Posterior vena cava (tissue), 2 donors: ENCODE measurements at regions not wholly inside any gene's neighbourhood (a gene's known extent, or its start where the extent isn't known, plus 50 kb on each side); places are given as distances from the start of the nearest gene placed in this dataset.

ENCODE experiments used
- DNase-seq: peaks from one replicate; pipeline ENCODE4 v3.0.0-alpha.2; 2020; ENCODE audit warnings: low spot score
- intact Hi-C, 2 donors: fragments of 100-400 bp; cut with DNase I; formaldehyde crosslinking; loops; one replicate each; pipeline versions ENCODE4 v1.14.1 to v1.14.2; 2022 to 2023
- donor health status: DM: yes; HTN: yes; CAD: no.
- donor health status: DM: yes; HTN: yes; CAD: no.

DNA sequence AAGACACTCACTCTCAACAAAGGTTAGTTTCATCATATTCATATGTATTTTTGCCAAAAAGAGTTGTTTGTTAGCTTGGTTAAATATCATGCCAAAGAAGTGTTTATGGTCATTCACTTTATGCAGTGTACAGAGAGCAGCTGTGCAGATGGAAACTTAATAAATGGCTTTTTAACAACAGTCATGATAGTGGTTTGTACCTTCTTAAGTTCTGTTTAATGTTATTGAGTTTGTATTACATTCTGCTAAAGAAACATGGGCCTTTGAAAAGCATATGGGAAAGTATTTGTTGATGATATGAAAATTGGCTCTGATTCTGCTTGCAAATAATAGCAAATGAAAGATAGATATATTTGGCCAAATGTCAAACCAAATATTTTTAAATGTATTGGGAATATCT is 607.3 kb downstream of the NCAM2 start:
- no peak for DNase-seq
- intact Hi-C loops = no loop called here

DNA sequence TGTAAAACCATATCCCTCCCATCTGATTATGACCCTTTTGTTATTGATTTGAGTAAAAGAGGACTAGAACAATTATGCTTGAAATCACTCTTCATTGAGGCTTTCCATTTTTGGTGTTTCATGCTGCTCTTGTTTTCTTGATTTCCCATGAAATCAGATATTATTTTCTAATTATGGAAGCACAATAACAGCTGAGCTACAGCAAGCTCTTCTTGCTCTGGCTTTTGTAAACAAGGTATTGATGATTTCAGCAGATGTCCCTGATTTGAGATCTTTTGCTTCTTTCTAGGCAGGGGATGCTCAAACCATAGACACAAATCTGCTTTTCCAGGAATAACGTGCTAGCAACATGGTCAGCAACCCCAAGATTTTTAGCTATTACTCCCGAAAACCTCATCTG is 607.8 kb downstream of the NCAM2 start:
- DNase-seq = no peak
- intact Hi-C loops = no loop called here

DNA sequence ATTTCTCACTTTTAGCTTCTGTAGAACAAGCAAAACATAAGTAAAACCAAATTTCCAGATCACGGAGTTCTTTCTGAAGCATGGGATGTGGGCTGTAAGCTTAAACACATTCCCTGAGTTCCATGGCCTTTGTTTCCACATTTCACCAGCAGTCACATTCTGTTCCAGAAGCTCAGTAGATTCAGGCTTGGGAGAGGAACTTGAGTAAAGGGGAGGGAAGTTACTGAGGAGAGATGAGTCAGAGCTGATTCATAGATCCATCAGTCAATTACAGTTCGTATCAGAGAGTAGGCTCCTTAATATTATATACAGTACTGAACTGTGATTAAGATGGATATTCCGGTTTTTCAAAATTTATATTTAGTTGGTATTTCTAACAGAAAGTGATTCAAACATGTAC is 614.3 kb downstream of the NCAM2 start:
- intact Hi-C loops = no loop called here
- DNase-seq = no peak

DNA sequence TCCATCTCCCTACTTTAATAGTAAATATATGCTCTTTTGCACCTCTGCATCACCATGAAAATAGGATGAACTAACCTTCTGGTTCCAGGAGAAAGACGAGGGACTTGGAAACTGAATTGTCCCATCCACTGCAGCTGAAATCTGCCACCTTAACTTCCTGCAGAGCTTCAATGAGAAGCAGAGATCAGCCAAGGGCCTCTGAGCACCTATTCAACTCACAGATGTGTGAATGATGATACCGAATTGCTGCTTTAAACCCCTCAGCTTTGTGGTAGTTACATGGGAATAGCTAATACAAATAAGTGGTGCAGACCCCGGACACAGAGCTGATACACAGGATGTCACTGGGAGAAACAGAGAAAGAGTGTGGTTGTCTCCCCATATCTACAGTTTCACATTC is 616.8 kb downstream of the NCAM2 start:
- no peak for DNase-seq
- intact Hi-C loops = no loop called here

DNA sequence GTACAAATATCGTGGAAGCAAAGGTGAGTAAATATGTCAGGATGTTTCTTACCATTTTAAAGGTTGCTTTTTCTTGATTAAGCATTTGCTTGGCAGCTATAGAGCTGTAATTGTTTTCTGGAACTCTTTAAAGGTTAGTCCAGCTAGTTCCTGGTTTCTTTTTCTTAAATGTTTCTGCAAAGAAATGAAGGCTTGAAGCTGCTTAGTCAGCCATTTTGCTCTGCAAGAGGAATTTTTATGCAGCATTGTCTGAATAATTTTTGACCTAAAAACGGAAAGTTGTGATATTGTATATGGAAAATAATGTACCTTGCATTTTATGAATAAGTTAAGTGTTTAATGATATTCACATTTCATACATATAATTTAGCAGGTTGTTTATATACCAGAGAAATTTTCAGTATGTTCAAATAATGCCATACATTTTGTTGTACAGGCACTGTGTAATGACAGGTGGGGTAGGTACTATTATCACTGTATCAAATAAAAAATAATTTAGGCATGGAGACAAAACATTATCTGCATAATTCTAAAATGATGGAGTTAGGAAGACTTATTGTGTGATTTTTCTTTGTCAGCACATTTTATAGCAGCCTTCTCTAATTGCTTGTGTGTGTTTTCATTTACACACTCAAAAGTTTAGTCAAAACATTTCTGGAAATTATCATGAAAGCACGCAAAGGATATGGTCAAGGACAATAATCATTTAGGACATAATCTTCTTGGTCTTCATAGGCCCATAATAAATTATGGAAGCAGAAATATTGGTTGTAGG is 624.4 kb downstream of the NCAM2 start:
- no peak for DNase-seq
- intact Hi-C loops = no loop called here

DNA sequence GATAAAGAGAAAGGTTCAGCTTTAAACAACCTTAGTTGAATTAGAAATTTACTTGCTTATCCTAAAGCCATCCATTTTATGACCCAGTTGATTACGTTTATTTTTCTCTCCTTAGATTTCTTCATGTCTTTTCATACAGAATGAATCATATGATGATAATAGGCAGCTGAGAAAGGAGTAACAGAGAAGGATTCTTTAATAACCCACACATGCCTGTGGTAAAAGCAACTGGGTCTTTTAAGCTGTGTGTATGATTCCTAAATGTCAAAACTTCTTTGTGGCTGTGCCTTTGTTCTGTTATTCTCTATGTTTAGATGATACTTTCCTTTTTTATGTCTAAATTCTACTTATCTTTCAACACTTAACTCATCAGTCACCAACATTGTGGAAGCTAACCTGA is 626.5 kb downstream of the NCAM2 start:
- intact Hi-C loops = no loop called here
- no peak for DNase-seq

DNA sequence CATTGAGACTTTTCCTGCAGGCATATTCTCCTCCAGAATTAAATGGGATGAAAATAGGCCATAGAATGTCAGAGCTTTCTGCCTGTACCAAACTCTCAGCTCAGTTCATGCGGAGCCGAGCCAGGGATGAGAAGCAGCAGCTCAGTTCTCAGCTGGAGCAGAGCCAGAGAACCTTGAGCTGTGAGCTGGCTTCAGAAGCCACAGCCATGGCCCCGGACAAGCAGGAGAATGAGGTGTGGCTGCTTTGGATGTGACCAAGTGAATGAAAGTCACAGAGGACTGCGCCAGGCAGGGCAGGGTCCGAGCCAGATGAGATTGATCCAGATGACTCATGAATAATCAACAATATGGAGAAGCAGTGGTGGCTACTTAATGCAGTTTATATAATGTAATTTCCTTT is 633.8 kb downstream of the NCAM2 start:
- peak; percentile 71 for DNase-seq
- intact Hi-C loops = no loop called here

DNA sequence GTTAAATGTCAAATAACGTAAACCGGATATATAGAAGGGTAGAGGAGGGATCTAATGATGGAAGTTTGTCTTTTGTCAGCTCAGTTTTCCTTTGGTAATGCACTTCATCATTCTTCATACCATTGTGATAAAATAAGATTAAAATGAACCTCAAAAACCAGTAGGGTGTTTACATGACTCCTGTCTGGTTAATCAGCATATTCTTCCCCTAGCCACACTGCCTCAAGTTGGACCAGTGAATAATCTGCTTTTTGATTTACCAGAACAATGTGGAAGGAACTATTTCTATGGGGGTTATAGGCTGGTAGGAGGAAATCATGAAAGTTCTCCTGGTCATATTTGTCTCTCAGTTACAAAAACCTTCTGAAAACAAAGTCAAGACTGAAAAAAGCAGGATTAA is 634.7 kb downstream of the NCAM2 start:
- DNase-seq = no peak
- intact Hi-C loops = no loop called here

DNA sequence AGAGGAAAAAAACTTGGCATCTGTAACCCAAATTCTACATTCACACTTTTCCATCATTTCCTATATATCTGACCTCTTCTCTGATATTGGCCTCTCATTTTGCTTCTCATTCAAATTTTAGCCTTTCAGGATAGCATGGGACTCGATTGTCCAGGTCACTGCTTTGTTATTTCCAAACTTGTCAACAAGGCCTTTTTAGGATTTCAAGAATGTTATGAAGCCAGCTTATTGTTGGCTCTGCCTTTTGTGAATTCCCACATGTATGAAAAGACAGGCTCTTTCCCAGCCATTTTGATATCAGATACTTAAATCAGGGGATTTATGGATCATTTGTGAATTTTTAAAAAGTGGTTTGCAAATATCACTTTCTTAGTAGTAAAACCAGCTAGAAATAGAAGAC is 663.5 kb downstream of the NCAM2 start:
- DNase-seq = no peak
- intact Hi-C loops = no loop called here

DNA sequence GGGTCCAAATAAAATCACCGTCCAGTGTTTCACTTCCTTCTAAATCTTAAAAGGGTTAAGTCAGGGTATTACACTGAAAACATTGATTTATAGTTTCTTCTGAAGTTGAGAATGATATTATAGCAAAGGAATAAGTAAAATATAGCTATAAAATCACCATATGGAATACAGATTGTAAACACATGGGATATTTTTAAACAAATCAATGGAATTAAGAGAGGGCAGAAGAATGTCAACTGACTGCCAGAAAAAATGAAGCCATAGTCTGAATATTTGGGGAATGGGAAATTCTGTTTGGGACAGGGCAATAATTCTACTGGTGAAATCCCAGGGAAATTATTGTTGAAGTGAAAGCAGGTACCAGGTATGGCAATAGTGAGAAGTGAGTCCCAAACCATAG is 664.6 kb downstream of the NCAM2 start:
- intact Hi-C loops = no loop called here
- no peak for DNase-seq

DNA sequence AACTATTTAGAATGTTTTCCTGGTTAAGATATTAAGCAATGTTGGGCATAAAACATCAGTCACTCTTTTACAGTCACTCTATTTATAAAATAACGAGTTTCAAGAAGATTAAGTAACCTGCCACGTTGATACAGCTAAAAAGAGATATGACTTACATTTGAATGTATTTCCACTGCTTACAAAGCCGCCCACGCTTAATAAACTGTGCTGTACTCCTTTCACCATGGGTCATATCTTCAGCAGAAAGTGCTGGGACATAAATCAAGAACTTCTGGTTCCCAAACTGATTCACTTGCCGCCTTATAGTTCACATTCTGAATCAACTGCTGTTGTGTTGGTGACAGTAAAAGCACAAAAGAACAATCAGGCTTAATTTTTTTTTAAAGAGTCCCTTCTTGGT is 666.7 kb downstream of the NCAM2 start:
- DNase-seq = no peak
- intact Hi-C loops = no loop called here

DNA sequence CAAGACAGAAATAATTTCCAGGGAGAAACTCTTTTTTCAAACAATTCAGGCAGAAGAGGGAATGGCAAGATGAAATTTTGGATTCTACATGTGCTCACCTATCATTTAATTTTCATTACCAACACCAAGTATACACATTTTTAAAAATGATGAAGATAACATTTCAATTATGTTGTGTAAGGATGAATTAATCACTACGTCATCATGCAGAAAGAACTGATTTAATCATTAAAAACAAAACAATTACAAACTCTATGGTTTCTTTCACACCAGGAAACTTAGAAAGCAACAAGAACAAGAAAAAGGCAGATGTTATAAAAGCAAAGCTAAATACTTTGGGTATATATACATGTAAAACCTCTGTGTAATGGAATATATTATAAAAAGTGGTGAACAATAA is 668.5 kb downstream of the NCAM2 start:
- no peak for DNase-seq
- intact Hi-C loops = no loop called here

DNA sequence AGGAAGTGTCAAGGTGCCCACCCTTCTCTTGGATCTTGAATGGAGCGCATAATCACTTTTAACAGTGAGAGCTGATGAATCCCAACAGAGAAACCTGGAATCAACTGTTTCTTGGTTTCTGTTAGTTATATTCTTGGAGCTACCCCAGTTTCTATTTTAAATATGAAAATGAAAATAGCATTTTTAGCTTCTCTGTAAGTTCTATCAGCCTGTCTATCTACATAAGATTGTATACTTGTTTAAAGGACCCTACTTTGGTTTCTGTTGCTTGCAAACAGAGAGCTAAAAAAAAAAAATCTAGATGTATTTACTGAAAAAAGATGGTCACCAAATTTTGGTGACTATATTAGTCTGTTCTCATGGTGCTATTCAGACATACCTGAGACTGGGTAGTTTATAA is 670.0 kb downstream of the NCAM2 start:
- intact Hi-C loops = no loop called here
- DNase-seq = no peak

DNA sequence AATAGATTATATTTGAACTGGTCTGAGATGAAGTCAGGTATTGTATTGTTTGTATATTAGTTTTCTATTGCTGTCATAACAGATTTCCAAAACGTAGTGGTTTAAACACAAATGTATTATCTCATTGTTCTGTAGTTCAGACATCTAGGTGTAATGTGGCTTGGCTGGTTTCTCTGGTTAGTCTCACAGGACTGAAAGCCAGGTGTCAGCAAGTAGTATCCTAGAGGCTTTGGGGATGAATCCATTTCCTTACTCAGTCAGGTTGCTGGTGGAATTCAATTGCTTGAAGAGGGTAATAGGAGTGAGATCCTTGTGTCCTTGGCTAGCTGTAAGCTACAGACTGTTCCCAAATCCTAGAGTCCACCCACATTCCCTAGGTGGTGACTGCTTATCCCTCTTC is 675.8 kb downstream of the NCAM2 start:
- intact Hi-C loops = no loop called here
- DNase-seq = no peak

DNA sequence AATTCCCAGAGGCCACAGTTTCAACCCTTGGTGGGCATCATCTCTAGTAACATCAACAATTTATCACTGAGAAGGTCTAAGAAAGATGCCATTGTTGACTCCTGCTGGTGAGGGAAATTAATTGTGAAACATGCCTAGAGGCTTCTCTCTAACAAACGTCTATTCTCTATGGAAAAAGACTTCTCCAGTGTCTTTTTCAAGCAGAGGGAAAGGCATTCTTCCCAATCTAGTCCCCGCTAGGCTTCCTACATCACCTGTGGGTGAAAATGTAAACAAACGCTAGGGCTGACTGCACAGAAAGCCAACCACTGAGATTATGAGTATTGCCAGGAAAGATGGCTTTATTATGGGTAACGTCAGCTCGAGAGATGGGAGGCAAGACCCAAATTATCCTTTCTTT is 677.4 kb downstream of the NCAM2 start:
- DNase-seq = no peak
- intact Hi-C loops = no loop called here

DNA sequence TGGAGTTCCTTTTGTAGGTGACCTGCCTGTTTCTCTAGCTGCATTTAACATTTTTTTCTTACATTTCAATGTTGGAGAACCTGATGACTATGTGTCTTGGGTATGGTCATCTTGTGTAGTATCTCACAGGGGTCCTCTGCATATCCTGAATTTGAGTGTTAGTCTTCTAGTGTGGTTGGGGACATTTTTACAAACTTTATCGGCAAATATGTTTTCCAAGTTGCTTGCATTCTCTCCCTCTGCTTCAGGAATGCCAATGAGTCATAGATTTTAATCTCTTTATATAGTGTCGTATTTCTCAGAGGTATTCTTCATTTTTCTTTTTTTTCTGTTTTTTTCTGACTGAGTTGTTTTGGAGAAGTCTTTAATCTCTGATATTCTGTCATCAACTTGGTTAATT is 684.0 kb downstream of the NCAM2 start:
- DNase-seq = no peak
- intact Hi-C loops = no loop called here

DNA sequence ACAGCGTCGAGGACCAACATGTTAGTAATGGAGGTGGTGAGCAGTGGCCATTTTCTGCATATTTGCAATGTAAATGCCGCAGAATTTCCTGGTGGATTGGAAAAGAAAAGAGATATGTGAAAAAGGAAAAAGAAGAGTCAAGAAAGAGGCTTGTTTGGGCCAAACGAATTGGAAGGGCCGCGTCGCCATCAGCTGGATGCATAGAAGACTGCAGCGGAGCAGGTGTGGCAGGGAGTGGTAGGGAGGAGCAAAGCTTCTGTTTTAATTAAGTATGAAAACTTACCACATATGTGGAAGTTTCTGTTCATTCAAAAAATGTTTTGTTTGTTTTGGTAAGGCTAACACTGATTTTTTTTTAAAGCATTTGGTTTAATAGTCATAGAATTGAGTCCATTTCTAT is 690.7 kb downstream of the NCAM2 start:
- DNase-seq = peak; percentile 42
- intact Hi-C loops = no loop called here

DNA sequence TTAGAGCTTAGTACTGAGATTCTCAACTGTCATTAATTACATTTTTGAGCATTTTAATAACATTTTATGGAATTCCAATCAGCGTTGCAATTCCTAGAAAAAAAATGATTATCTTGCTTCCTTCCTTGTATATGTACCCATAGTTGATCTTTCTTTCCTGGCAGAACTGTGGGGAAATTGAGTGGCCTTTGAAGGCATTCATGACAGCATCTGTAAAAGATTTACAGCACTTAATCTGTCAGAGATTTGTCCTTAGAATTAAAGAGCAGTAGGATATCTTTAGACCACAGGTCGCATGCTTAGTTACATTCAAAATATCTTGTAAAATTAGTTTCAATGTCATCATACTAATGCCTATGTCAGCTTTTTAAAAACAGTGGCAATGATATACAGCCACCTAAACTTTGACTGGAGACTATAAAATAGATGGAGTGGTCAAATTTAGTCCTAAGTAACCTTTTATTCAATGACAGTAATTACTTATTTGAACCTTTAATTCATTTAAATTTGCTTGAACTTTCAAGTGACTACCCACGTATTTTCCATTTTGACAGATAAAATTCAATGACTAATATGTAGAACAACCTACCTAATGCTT is 692.0 kb downstream of the NCAM2 start:
- DNase-seq = no peak
- intact Hi-C loops = no loop called here

DNA sequence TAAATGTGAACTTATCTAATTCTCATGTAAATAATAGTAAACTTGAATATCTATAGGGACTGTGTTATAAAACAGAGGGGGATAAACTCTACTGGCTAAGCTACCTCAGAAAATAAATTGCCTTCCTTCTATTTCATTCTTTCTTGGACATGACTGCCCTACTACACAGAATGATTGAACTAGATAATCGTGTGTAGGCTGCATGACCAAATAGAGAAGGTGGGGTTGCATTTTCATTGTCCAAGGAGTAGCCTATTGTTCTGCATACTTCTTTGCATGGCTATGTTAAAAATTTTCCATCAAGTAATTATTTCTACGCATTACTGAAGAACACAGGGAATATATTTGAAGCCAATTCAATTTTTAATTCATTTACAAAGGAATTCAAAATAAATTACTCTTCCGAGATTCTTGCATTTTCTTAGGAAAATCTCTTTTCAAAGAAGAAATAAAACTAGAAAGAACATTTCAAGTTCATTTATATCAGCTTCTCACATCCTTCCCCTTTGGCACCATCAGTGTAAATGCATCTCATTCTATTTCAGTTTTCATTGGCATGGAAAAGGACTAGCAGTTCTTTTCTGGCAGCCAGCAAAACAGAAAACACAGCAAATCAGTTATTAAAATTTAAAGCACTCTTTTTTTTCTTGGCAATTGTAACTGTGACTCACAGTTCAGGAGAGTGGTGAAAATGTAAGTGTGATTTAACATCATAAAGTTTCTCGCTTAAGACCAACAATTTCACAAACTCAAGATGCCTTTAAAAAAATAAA is 714.7 kb downstream of the NCAM2 start:
- intact Hi-C loops = no loop called here
- DNase-seq = no peak

DNA sequence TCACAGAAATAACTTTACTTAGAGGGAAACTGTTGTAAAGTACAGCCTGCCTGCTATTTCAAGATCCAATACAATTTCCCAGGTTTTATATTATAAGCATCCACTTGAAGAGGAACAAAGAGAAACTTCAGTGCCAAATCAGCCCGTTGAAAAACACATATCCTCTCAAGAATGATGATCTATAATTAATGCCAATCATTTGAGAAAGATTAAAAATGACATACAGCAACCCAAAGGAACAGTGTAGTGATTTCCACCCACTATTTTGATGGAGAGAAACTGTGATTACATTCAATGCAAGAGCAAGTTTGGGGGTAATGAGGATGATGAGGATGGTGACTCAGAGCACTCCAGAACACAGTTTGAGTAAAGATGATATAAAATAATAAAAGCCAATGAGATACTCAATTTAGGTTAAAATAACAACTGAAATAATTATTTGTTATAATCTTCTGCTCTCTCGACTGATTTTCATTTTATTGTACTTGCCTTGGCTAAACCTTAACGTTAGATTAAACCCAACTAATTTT is 715.5 kb downstream of the NCAM2 start:
- intact Hi-C loops = no loop called here
- DNase-seq = no peak

DNA sequence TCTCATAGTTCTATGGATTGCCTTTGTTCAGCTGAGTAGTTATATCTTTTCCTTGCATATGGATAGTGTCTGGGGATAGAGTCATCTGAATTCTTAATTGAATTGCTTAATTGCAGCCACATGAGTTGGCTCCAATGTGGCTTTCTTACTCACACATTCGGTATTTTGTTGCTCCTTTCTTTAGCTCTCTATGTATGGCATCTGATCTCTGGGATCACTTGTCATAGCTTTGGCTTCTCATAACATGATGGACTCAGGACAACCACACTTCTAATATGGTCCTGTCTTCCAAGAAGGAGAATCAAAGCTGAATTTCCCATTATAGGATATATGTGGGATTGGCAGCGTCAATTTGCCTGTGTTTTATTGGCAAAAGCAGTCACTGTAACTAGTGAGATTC is 716.2 kb downstream of the NCAM2 start:
- DNase-seq = no peak
- intact Hi-C loops = no loop called here
